ENCODE measurements at regions not wholly inside any gene's neighbourhood (a gene's known extent, or its start where the extent isn't known, plus 50 kb on each side); places are given as distances from the start of the nearest gene placed in this dataset.

- no peaks in the 10 kb centered on the region for H3K36me3 ChIP-seq (ENCODE audit: control insufficient read depth in 2 of 2, insufficient read depth in 1 of 2, low read length in 2 of 2)
- no peaks in the 10 kb centered on the region for H3K9me3 ChIP-seq (ENCODE audit: control insufficient read depth, insufficient read depth, low read depth, low read length)
- TF ChIP-seq ZNF366 (tag by site-specific recombination; conservative IDR thresholded peaks at IDR 0.05) (no peak), ZNF544 (tag by site-specific recombination; IDR thresholded peaks at IDR 0.05) (no peak), ZNF558 (tag by site-specific recombination; IDR thresholded peaks at IDR 0.05) (no peak), ZNF555 (tag by site-specific recombination; conservative IDR thresholded peaks at IDR 0.05) (no peak), ZNF571 (tag by site-specific recombination; IDR thresholded peaks at IDR 0.05) (no peak), ZNF660 (tag by site-specific recombination; IDR thresholded peaks at IDR 0.05) (no peak), ZSCAN16 (tag by site-specific recombination; IDR thresholded peaks at IDR 0.05) (no peak), SP7 (tag by site-specific recombination; IDR thresholded peaks at IDR 0.05) (no peak), ZFP3 (tag by site-specific recombination; IDR thresholded peaks at IDR 0.05; ENCODE audit: low read depth) (no peak), PRDM4 (tag by site-specific recombination; IDR thresholded peaks at IDR 0.05) (no peak)
- TF ChIP-seq, protein P1, sequence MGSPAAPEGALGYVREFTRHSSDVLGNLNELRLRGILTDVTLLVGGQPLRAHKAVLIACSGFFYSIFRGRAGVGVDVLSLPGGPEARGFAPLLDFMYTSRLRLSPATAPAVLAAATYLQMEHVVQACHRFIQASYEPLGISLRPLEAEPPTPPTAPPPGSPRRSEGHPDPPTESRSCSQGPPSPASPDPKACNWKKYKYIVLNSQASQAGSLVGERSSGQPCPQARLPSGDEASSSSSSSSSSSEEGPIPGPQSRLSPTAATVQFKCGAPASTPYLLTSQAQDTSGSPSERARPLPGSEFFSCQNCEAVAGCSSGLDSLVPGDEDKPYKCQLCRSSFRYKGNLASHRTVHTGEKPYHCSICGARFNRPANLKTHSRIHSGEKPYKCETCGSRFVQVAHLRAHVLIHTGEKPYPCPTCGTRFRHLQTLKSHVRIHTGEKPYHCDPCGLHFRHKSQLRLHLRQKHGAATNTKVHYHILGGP (tag by site-specific recombination; IDR thresholded peaks at IDR 0.05): no peak
- TF ChIP-seq, protein P2, sequence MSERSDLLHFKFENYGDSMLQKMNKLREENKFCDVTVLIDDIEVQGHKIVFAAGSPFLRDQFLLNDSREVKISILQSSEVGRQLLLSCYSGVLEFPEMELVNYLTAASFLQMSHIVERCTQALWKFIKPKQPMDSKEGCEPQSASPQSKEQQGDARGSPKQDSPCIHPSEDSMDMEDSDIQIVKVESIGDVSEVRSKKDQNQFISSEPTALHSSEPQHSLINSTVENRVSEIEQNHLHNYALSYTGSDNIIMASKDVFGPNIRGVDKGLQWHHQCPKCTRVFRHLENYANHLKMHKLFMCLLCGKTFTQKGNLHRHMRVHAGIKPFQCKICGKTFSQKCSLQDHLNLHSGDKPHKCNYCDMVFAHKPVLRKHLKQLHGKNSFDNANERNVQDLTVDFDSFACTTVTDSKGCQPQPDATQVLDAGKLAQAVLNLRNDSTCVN (tag by site-specific recombination; optimal IDR thresholded peaks at IDR 0.05): no peak
- TF ChIP-seq, protein P3, sequence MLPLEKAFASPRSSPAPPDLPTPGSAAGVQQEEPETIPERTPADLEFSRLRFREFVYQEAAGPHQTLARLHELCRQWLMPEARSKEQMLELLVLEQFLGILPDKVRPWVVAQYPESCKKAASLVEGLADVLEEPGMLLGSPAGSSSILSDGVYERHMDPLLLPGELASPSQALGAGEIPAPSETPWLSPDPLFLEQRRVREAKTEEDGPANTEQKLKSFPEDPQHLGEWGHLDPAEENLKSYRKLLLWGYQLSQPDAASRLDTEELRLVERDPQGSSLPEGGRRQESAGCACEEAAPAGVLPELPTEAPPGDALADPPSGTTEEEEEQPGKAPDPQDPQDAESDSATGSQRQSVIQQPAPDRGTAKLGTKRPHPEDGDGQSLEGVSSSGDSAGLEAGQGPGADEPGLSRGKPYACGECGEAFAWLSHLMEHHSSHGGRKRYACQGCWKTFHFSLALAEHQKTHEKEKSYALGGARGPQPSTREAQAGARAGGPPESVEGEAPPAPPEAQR (tag by site-specific recombination; IDR thresholded peaks at IDR 0.05): no peak
- POLR2A ChIA-PET: no interaction called here
- H3K4me3 ChIP-seq (ENCODE audit: low read depth, low read length): no peak overlapping the region
- CTCF ChIA-PET: interaction anchor here (0.5 to 0.6 kb wide), 3 partner anchors 144 to 429 kb away, joined by 3 read pairs; no protein-coding TSS in a partner anchor
- H3K4me1 ChIP-seq (ENCODE audit: control insufficient read depth, insufficient read depth, low read length): no peaks in the 10 kb centered on the region
- no peak overlapping the region for H3K27ac ChIP-seq (ENCODE audit: extremely low read depth, low read depth, low read length)
Observed at GRCh38 chr12:25054076-25054782, 105.3 kb upstream of the BCAT1 start.

DNA sequence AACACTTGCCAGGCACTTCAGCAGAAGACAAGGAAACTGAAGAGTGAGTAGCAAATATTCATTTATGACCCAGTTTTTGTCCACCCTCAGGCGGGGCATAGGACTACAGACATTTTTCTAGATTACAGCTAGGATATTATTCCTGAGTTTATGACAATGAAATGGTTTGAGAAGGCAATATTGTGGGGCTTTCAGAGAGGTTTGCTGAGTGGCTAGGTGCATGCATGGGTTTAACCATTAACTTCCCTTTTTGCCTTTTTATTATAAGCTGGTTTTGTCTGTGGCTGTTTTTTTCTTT is 104.0 kb upstream of the BCAT1 start:
- no peak overlapping the region for H3K4me3 ChIP-seq (ENCODE audit: low read depth, low read length)
- no peak overlapping the region for H3K27ac ChIP-seq (ENCODE audit: extremely low read depth, low read depth, low read length)

More for the DNA sequence above, 104.0 kb upstream of the BCAT1 start:
- ChIA-PET CTCF (interaction anchor here (0.6 kb wide), 1 partner anchor 58 kb away, joined by 3 read pairs; no protein-coding TSS in a partner anchor), POLR2A (no interaction called here)
- Histone ChIP-seq H3K9me3 (ENCODE audit: control insufficient read depth, insufficient read depth, low read depth, low read length) (no peaks in the 10 kb centered on the region), H3K36me3 (ENCODE audit: control insufficient read depth in 2 of 2, insufficient read depth in 1 of 2, low read length in 2 of 2) (no peaks in the 10 kb centered on the region), H3K4me1 (ENCODE audit: control insufficient read depth, insufficient read depth, low read length) (no peaks in the 10 kb centered on the region)
- no peak for TF ChIP-seq GLIS2 (tag by site-specific recombination; IDR thresholded peaks at IDR 0.05)
- TF ChIP-seq ZEB2 (tag by site-specific recombination; IDR thresholded peaks at IDR 0.05): no peak
- TF ChIP-seq ZNF843 (tag by site-specific recombination; IDR thresholded peaks at IDR 0.05): no peak
- TF ChIP-seq ZNF148 (tag by site-specific recombination; IDR thresholded peaks at IDR 0.05; ENCODE audit: borderline replicate concordance): no peak
- TF ChIP-seq ZNF654 (tag by site-specific recombination; IDR thresholded peaks at IDR 0.05; ENCODE audit: low read depth): no peak
- TF ChIP-seq ZNF529 (tag by site-specific recombination; IDR thresholded peaks at IDR 0.05; ENCODE audit: insufficient replicate concordance): no peak
- TF ChIP-seq HIC1 (tag by site-specific recombination; IDR thresholded peaks at IDR 0.05): no peak
- no peak for TF ChIP-seq ZNF473 (tag by site-specific recombination; IDR thresholded peaks at IDR 0.05)
- no peak for TF ChIP-seq OSR2 (tag by site-specific recombination; IDR thresholded peaks at IDR 0.05)

All from HEK293 (cell line).